ENCODE measurements at regions not wholly inside any gene's neighbourhood (a gene's known extent, or its start where the extent isn't known, plus 50 kb on each side); places are given as distances from the start of the nearest gene placed in this dataset.
"Not testable (repeated sequence)": the region's sequence is repeated elsewhere in the genome, so short reads cannot be mapped to it uniquely, and the experiment has no call there.

DNA sequence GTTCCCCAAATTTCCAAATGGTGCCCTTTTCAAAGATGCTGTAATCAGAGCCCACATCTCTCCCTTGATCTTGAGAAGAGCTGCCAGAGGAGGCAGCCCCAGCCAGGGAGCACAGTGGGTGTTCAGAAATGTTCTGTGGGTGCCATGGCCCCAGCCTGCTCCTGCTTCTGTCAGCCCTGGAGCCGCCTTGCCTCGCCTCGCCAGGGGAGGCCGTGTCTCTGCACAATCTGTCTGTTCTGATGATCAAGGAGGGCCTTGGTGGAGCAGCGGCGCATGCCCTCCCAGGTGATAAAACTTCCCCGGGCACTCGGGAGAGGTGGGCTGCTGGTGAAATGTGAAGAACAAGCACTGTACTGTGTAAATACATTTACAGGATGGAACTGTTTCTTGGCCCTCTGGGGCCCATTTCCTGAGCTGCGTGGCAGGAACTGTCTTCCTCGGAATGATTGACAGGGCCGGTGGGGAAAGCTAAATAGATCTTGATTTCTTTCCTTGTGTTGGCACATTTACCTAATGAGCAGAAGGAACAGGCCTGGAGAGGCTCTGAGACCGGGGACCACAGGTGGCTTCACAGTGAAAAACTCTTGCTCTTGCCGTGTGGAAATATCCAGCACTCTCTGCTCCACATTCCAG, 207.8 kb upstream of the PODXL start:
- H2AFZ ChIP-seq = no peak overlapping the region
- POLR2A ChIA-PET (ENCODE audit: unreplicated experiment) = interaction anchor here (0.6 kb wide), 1 partner anchor 877 kb away, joined by 3 read pairs; no protein-coding TSS in a partner anchor
- H3K9me3 ChIP-seq (ENCODE audit: insufficient read depth, low read depth) = no peaks in the 10 kb centered on the region
- intact Hi-C loops (cut with micrococcal nuclease; ENCODE audit: unreplicated experiment) = no loop called here
- no peak overlapping the region for H3K4me3 ChIP-seq
- no peaks in the 10 kb centered on the region for H4K20me1 ChIP-seq (ENCODE audit: insufficient read depth)
- H3F3A ChIP-seq (ENCODE audit: insufficient read depth, low read depth) = no peaks in the 10 kb centered on the region
- no peaks in the 10 kb centered on the region for H3K9me2 ChIP-seq (ENCODE audit: insufficient read depth)
- BruUV-seq (replicated peaks) = no TSS peak
- peaks cover 77% of the 10 kb centered on the region for H3K27me3 ChIP-seq (ENCODE audit: insufficient read depth, low read depth)
- CTCF ChIA-PET = no interaction called here
- no peaks in the 10 kb centered on the region for H3K79me2 ChIP-seq (ENCODE audit: low read depth)
- H3K4me1 ChIP-seq (replicated peaks; ENCODE audit: insufficient read depth) = no peaks in the 10 kb centered on the region
- no peak overlapping the region for H3K27ac ChIP-seq
- no peak overlapping the region for H3K4me2 ChIP-seq
- TF ChIP-seq EZH2 (IDR thresholded peaks at IDR 0.05; ENCODE audit: low read depth) (no peak), CTCF (conservative IDR thresholded peaks at IDR 0.05) (no peak)
- no peak for DNase-seq
- no peaks in the 10 kb centered on the region for H3K36me3 ChIP-seq (ENCODE audit: low read depth)

DNA sequence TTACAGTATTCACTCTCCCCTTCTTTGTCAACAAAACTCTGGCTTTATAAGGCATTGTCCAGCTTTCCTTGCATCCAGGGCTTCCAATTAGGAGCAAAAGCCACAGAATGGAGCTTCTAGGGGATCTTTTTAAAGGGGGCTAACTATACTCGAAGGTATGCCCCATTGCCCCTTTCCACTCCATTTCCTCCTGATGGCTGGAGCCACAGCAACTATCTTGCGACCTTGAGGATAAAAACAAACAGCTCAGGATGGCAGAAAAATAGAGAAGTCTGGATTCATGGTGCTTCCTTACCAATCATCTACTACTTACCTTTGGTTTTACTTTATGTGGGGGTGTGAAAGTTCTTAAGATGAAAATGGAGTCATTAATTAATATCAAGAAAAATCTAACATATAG, 206.3 kb upstream of the PODXL start:
- ChIA-PET CTCF (no interaction called here), POLR2A (ENCODE audit: unreplicated experiment) (no interaction called here)
- H3K9me3 ChIP-seq (ENCODE audit: insufficient read depth, low read depth) = no peaks in the 10 kb centered on the region
- no peaks in the 10 kb centered on the region for H3K4me1 ChIP-seq (replicated peaks; ENCODE audit: insufficient read depth)
- no TSS peak for BruUV-seq (replicated peaks)
- H3K4me3 ChIP-seq = no peak overlapping the region
- no peak overlapping the region for H3K27ac ChIP-seq
- no peak overlapping the region for H2AFZ ChIP-seq
- TF ChIP-seq CTCF (conservative IDR thresholded peaks at IDR 0.05) (no peak), EZH2 (IDR thresholded peaks at IDR 0.05; ENCODE audit: low read depth) (no peak)
- H3K36me3 ChIP-seq (ENCODE audit: low read depth) = no peaks in the 10 kb centered on the region
- no peaks in the 10 kb centered on the region for H3K79me2 ChIP-seq (ENCODE audit: low read depth)
- no peak for DNase-seq
- intact Hi-C loops (cut with micrococcal nuclease; ENCODE audit: unreplicated experiment) = no loop called here
- no peaks in the 10 kb centered on the region for H3K9me2 ChIP-seq (ENCODE audit: insufficient read depth)
- no peak overlapping the region for H3K4me2 ChIP-seq
- H3K27me3 ChIP-seq (ENCODE audit: insufficient read depth, low read depth) = peaks cover 90% of the 10 kb centered on the region
- H4K20me1 ChIP-seq (ENCODE audit: insufficient read depth) = no peaks in the 10 kb centered on the region
- H3F3A ChIP-seq (ENCODE audit: insufficient read depth, low read depth) = no peaks in the 10 kb centered on the region

- H3K4me3 ChIP-seq = not testable (repeated sequence)
These were observed 199.4 kb upstream of the PODXL start for GRCh38 chr7:131755801-131756200.

More at GRCh38 chr7:131755801-131756200, 199.4 kb upstream of the PODXL start:
- H3K4me1 ChIP-seq (replicated peaks; ENCODE audit: insufficient read depth); H3K79me2 ChIP-seq (ENCODE audit: low read depth); BruUV-seq (replicated peaks); POLR2A ChIA-PET (ENCODE audit: unreplicated experiment); H3K9me2 ChIP-seq (ENCODE audit: insufficient read depth); H3K4me2 ChIP-seq; H3F3A ChIP-seq (ENCODE audit: insufficient read depth, low read depth); H4K20me1 ChIP-seq (ENCODE audit: insufficient read depth); H3K9me3 ChIP-seq (ENCODE audit: insufficient read depth, low read depth); DNase-seq; H3K27ac ChIP-seq; intact Hi-C loops (cut with micrococcal nuclease; ENCODE audit: unreplicated experiment); H2AFZ ChIP-seq; H3K36me3 ChIP-seq (ENCODE audit: low read depth): not testable (repeated sequence)
- H3K27me3 ChIP-seq (ENCODE audit: insufficient read depth, low read depth) = peaks cover 83% of the 10 kb centered on the region
- CTCF ChIA-PET = interaction anchor here (0.7 kb wide), 1 partner anchor 601 kb away, joined by 9 read pairs; no protein-coding TSS in a partner anchor
